HEK293 (cell line): ENCODE measurements at regions not wholly inside any gene's neighbourhood (a gene's known extent, or its start where the extent isn't known, plus 50 kb on each side); places are given as distances from the start of the nearest gene placed in this dataset.

Source experiments
- CTCF ChIP-seq: fragments of 450-650 bp; formaldehyde crosslinking; IDR thresholded peaks from 2 replicates; pipeline ENCODE4 v1.5.1; 2016; ENCODE audit warnings: missing biosample characterization, missing genetic modification characterization
- KLF10 ChIP-seq: fragments of 450-650 bp; IDR thresholded peaks from 2 replicates; pipeline ENCODE4 v1.5.1; 2018; ENCODE audit warnings: missing biosample characterization, mild to moderate bottlenecking, missing genetic modification characterization
- MYNN ChIP-seq: fragments of 450-650 bp; formaldehyde crosslinking; IDR thresholded peaks from 2 replicates; pipeline ENCODE4 v1.5.1; 2016; ENCODE audit warnings: missing biosample characterization, missing genetic modification characterization, borderline replicate concordance
- WT1 ChIP-seq: fragments of 450-650 bp; formaldehyde crosslinking; IDR thresholded peaks from 2 replicates; pipeline ENCODE4 v1.5.1; 2016; ENCODE audit warnings: missing biosample characterization, missing genetic modification characterization
- YY1 ChIP-seq: fragments of 450-650 bp; formaldehyde crosslinking; IDR thresholded peaks from 2 replicates; pipeline ENCODE4 v1.5.1; 2018; ENCODE audit warnings: missing biosample characterization, missing genetic modification characterization
- ZBTB26 ChIP-seq: fragments of 450-650 bp; formaldehyde crosslinking; optimal IDR thresholded peaks from 2 replicates; pipeline ENCODE3; 2016; ENCODE audit warnings: missing biosample characterization, mild to moderate bottlenecking, missing genetic modification characterization
- ZBTB7A ChIP-seq: fragments of 450-650 bp; formaldehyde crosslinking; IDR thresholded peaks from 2 replicates; pipeline ENCODE4 v1.5.1; 2016; ENCODE audit warnings: low read depth, missing biosample characterization, missing genetic modification characterization
- ZEB2 ChIP-seq: fragments of 450-650 bp; formaldehyde crosslinking; IDR thresholded peaks from 2 replicates; pipeline ENCODE4 v1.5.1; 2016; ENCODE audit warnings: missing biosample characterization, missing genetic modification characterization
- ZNF23 ChIP-seq: fragments of 450-650 bp; formaldehyde crosslinking; IDR thresholded peaks from 2 replicates; pipeline ENCODE4 v1.5.1; 2016; ENCODE audit warnings: missing biosample characterization, missing genetic modification characterization, borderline replicate concordance
- ZNF266 ChIP-seq: fragments of 450-650 bp; formaldehyde crosslinking; IDR thresholded peaks from 2 replicates; pipeline ENCODE4 v1.5.1; 2016; ENCODE audit warnings: missing biosample characterization, missing genetic modification characterization, low read depth
- ZNF639 ChIP-seq: fragments of 450-650 bp; formaldehyde crosslinking; IDR thresholded peaks from 2 replicates; pipeline ENCODE4 v1.5.1; 2016; ENCODE audit warnings: missing biosample characterization, missing genetic modification characterization
- ZNF660 ChIP-seq: fragments of 450-650 bp; IDR thresholded peaks from 2 replicates; pipeline ENCODE4 v1.5.1; 2018; ENCODE audit warnings: missing biosample characterization, mild to moderate bottlenecking, missing genetic modification characterization
- ZNF664 ChIP-seq: fragments of 450-650 bp; formaldehyde crosslinking; IDR thresholded peaks from 2 replicates; pipeline ENCODE4 v1.5.1; 2016; ENCODE audit warnings: missing biosample characterization, missing genetic modification characterization
- ZSCAN5A ChIP-seq: fragments of 450-650 bp; formaldehyde crosslinking; IDR thresholded peaks from 2 replicates; pipeline ENCODE4 v1.5.1; 2016; ENCODE audit warnings: missing biosample characterization, missing genetic modification characterization

GRCh38 chr5:93076096-93076495 lies 504.9 kb downstream of the NR2F1-AS1 start:
- no peak for TF ChIP-seq MYNN (tag by site-specific recombination)
- no peak for TF ChIP-seq WT1
- no peak for TF ChIP-seq CTCF
- TF ChIP-seq ZBTB7A (tag by site-specific recombination): no peak
- no peak for TF ChIP-seq ZEB2
- TF ChIP-seq ZBTB26 (tag by site-specific recombination): no peak
- no peak for TF ChIP-seq YY1
- no peak for TF ChIP-seq ZSCAN5A
- TF ChIP-seq ZNF660: no peak
- TF ChIP-seq ZNF266 (tag by site-specific recombination): no peak
- no peak for TF ChIP-seq ZNF639
- no peak for TF ChIP-seq ZNF664 (tag by site-specific recombination)
- no peak for TF ChIP-seq ZNF23 (tag by site-specific recombination)
- no peak for TF ChIP-seq KLF10 (tag by site-specific recombination)
